Hepatic stellate cell (primary cell): ENCODE measurements at regions not wholly inside any gene's neighbourhood (a gene's known extent, or its start where the extent isn't known, plus 50 kb on each side); places are given as distances from the start of the nearest gene placed in this dataset.

Source experiments
- DNase-seq: peaks from one replicate; pipeline ENCODE4 v3.0.0; 2011; ENCODE audit warnings: low spot score

DNA sequence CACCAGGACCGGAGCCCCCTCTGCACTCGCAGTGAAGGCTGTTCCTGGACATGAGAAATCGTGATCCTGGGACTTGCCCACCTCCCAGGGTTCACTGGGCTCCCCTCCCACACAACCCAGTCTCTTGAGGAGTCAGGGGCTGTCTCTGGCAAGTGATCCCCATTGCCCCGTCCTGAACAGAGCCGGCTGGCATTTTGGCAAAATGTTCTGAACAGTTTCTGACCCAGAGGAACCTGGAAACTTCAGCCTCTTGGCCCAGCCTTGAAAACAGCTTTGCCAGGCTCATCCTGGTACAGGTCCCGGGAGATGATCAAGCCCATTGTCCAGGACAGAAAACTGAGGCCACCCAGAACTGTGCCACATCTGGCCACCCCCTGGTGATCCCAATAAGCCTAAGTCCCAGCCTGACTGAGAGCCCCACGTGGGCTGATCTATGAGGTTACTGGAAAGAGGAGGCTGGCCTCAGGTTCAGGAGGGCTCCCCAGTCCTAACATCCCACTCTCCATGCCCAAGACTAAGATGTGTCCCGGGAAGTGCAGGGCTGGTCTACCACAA lies 115.7 kb downstream of the OAT start:
- no peak for DNase-seq

DNA sequence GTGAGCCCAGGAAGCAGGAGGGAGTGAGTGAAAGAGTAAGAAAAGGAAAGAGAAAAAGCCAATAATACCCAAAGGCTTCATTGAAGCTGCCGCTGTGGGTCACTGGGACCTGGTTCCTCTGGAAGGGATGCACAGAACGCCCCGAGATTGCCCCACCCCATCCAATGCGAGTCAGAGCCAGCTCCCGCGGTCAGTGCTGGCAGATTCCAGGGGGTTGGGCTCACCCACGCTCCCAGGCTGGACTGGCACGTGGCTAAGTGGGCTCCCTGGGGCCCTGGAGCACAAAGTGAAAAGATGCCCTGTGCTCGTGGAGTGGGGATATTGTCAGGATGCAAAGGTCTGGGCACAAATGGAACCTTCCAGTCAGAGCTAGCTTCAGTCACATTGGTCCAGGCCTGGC lies 117.0 kb downstream of the OAT start:
- DNase-seq, result no peak

DNA sequence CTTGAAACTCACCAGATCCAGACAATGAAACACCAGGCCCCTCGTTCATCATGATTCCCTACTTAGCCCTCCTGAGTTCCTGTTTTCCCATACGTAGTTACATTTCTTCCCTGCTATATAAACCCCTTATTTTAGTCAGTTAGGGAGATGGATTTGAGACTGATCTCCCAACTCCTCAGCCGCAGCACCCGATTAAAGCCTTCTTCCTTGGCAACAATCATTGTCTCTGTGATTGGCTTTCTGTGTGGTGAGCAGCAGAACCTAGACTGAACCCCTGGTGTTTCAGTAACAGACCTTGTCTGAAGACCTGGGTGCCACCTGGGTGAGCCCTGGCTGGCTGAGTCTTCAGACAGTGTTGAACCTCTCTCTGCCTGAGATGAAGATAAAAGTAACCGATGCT lies 118.0 kb downstream of the OAT start:
- no peak for DNase-seq

DNA sequence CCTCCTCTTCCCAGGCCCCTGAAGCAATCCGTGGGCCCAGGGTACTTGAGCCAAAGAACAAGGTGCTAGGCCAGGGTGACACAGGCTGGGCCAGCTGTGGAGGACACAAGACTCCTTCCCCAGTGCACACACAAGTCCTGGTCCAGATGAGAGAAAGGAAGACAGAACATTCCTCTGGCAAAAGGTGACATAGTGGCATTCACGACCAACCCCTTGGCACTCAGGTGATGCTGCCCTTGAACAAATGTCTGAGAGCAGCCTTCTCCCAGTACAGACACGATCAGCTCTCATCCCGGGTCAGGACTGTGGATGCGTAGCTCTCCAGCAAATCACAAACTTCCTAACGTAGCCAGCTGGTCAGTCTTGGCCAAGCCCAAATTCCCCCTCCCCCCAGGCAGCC lies 118.5 kb downstream of the OAT start:
- DNase-seq, result no peak

DNA sequence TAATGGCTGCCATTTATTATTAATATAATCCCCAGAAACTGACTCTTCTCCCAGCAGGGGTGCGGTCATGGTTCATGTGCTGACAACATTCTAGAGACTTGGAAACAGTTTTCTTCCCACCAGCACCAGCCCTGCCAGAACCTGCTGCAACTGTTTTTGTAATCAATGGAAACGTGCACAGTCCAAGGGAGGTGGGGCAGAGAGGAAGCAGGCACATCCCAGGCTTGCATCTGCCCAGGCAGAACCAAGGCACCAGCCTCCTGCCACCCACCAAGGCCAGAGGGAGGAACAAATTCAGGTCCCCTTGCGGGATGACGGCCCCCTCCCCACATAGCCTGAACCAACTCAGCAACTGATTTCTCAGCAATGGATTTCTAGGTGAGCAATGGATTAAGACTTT lies 119.0 kb downstream of the OAT start:
- no peak for DNase-seq

DNA sequence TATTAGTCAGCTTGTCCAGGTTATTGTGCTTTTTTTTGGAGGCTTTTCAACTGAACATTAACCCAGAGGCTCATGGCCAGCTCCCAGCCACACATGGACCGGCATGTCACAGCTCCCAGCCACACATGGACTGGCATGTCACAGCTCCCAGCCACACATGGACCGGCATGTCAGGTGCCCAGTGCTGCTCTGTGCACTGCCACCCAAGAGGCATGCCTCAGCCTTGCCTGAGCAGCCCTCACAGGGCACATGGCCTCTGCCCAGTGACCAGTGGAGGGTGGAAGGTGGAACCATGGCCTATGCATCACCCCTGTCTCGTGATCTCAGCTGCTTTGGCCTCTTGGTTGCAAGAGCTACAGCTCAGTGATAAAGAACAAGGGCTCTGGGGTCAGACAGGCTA lies 119.8 kb downstream of the OAT start:
- no peak for DNase-seq

DNA sequence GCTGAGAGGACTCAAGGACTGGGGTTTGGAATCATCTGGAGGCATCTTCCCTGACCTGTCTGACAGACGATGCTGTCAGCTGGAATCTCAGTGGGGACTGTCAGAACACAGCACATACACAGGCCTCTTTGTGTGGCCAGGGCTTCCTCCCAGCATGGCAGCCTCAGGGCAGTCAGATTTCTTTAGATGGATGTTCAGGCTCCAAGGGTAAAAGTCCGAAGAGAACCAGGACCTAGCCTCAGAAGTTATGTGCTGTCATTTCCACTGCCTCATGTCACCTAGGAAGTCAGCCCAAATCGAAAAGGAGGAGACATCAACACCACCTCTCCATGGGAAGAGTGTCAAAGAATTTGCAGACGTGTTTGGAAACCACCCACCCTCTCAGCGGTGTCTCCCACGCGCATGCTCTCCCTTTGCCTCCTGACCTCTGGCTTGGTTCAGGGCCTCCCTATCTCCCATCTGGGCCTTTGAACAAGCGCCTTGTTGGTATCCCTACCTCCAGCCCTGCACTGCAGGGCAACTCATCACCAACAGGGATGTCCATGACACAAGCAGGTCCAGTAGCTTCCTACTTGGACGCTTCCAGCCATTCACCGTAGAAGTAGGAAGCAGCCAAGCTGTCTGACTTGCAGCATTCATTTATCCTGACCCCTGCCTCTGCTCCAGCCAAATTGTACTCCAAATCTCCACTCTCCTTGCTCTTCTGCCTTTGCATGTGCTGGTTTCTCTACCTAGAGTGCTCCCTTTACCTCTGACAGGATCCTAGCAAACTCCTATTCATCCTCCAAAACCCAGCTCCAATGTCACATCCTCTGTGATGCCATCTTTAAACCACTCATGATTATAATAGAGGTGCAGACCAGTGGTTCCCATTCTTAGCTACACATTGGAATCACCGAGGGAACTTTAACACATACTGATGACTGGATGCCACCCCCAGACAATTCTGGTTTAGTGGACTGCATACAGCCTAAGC lies 121.6 kb downstream of the OAT start:
- no peak for DNase-seq

DNA sequence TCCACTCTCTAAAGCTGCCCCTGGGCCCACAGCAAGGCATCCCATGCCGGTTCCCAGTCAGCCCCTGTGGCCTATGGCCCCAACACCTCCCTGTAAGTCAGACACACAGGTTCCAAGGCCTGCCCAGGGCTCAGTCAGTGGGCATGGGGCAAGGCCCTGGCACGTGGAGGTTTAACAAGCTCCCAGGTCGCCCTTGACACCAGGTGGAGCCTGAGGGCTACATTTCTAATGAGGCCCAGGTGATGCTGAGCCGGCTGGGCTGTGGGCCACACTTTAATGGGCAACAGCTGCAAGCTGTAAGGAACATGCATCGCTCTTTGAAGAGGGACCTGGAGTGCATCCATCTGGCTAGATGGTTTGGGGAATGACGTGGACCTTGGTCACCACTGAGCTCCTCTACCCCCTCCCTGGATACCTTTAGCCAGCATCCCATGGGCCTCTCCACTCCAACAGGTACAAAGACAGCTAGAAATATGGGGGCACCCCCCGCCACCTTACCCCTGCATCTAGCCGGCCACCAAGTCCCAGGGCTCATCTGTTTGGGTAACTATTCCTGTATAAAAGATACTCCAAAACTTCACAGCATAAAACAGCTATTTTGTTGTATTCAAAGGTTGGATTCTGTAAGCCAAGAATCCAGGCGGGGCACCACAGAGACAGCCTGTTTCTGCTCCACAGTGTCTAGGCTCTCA lies 122.5 kb downstream of the OAT start:
- no peak for DNase-seq

DNA sequence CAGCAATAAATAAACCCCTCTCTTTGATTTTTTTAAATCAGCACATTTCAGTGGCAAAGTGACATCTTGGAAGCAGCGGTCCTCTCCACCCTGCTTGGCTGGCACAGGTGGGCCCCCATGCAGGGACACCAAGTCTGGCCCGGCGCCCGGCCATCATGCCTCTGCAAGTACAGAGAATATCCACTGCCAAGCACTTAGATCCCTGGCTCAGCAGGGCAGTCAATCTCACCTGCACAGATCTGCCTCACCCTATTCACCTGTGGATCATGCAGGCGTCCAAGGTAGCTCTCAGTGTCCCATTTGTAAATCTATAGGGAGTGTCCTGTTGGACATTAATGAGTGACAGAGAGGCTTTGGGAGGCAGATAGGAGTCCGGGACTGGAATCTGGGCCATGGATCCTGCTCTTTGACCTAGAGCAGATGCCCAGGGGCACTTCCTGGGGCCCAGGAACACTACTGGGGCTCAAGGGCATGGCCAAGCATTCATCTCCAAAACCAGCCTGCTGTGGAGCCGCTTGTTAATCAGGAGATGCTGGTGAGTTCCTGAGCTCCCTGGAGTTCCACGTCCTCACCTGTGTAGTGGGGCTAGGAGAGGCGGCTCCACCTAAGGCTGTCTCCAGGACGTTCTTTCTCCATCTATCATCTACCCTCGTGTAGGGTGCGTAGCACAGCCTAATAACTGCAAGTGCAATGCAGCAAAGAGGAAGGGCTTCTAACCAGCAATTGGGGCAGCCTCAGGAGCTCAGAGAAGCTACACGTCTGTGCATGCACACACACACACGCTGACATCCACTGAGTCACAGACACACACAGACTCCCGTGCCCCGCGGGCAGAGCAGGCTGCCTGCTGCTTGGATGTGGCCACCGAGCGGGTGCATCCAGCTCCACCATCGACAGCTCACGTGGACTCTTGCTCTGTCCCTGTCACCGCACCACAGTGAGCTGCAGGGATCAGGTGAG lies 123.6 kb downstream of the OAT start:
- DNase-seq, result no peak

DNA sequence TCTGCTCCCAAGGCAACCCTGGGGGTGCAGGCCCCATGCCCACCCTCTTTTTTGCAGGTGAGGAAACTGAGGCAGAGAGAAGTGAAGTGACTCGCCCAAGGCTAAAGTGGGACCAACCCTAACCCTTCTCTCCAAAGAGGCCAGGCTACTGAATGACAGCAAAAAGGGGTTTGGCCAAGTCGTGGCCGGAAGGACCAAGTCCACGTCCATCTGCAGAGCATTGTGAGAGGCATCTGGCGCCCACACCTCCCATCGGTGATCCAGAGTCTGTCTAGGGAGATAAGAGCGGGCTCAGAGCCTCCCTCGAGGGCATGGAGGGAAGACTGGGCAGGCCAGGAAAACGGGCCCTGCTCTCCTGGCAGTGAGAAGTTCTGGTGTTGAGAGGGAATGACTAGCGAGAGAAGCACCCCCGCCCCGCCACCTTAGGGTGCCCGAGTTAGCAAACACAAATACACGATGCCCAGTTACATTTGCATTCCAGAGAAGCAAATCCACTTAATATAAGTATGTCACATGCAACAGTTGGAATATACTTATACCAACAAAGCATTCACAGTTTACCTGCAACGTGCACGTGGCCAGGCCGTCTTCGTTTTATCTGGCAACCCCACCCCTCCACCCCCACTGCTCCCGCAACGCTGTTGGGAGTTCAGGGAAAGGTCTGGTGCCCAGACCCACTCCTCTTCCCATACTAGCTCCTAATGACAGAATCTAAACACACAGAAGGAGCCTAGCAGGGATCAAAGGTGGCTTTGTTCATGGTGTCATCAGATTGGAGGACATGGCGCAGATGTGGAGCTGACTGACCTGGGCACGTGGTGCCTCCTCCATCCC lies 124.9 kb downstream of the OAT start:
- no peak for DNase-seq

DNA sequence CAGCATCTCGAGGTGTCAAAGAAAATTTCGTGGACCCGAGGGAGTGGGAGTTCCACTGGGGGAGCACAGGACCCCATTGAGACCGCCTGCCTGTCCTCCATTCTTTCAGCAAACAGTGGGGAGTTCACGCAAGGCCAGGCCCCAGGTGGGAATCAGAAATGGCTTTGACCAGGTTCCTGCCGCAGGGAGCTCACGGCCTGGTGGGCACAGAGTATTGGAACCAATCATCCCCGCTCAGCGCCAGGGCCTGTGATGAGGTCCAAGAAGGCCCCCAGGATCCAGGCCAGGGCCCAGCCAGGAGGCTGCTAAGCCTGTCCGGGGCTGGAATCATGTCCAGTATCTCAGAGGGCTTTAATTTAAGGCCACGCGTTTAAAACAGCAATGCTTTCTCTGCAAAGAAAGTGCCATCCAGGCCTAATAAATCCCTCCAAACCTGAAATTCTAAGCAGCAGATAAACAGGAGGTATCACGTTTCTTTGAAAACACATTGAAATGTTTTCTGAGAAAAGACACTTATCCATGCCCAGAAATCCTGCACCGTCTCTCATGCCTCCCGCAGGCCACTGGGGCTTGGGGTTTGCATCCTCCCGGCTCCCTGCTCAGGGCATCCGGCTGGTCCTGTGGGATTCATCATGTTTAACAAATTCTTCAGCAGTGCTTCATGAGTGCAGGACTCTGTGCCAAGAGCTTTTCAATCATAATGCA lies 125.7 kb downstream of the OAT start:
- no peak for DNase-seq

DNA sequence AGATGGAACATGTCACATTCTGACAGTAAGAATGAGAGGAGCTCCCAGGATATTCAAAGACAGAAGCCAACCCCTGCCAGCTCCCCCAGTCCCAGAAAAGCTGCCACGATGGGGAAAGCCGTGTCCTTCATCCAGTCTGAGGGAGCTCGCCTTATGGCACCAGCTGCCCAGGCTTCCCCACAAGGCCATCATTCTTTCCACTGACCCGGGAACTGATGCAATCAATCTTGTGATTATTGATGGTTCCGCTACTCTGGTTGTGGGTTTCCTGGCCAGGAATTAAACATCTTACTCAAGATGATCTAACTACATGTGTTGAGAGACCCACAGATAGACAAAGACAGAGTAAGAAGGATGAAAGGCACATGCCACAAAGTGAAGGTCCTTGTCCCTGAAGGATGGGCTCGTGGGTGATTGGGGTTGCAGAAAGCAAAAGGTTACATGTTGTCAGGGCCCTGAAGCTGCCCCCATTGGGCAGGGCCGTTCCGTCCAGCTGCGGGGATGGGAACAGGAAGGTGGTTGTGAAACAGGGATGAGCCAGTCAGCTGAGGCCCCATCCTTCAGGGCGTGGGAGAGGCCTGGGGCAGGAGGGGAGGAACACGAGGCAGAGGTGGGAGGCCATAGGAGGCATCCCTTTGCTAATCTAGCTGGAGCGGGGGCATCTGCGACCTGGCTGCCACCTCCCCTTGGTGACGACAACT lies 127.6 kb downstream of the OAT start:
- no peak for DNase-seq

DNA sequence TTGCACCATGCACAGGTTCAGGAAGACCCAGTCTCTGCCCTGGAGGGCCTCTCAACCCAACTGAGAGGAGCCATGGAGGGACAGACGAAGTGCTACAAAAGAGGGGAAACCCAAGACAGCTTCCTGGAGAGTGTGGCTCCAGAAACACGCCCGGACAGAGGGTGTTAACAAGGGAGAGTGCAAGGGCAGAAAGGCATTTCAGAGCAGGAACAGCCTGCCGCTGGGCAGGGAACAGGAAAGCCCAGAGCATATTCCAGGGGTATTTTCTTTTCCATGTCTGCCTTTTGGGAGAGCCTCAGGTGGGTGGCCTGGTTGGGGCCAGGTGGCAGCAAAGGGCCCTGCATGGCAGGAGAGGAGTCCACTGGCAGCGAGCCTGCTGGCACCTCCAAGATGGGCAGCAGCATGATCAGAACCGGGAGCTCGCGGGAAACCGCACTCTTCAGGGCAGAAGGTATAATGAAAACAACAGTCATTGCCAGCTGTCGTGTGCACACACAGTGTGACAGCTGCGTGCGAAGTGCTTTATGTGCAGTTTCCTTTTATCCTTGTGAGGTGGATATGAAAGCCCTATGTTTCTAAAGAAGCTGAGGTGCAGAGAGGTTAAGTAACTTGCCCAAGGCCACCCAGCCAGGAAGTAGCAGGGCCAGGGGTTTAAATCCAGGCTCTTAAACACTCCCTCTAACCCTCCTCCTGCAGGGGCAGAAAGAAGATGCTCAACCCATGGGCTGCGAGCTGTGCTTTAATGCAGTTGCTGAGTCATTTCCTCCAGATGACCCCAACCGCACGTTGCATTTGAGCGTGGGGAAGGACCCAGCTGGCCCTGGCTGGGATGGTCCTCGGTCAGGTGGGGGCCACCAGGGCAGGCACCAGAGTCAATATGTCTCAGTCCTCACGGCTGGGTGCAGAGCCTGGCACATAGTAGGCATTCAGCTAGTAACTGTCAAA lies 128.6 kb downstream of the OAT start:
- DNase-seq, result no peak

DNA sequence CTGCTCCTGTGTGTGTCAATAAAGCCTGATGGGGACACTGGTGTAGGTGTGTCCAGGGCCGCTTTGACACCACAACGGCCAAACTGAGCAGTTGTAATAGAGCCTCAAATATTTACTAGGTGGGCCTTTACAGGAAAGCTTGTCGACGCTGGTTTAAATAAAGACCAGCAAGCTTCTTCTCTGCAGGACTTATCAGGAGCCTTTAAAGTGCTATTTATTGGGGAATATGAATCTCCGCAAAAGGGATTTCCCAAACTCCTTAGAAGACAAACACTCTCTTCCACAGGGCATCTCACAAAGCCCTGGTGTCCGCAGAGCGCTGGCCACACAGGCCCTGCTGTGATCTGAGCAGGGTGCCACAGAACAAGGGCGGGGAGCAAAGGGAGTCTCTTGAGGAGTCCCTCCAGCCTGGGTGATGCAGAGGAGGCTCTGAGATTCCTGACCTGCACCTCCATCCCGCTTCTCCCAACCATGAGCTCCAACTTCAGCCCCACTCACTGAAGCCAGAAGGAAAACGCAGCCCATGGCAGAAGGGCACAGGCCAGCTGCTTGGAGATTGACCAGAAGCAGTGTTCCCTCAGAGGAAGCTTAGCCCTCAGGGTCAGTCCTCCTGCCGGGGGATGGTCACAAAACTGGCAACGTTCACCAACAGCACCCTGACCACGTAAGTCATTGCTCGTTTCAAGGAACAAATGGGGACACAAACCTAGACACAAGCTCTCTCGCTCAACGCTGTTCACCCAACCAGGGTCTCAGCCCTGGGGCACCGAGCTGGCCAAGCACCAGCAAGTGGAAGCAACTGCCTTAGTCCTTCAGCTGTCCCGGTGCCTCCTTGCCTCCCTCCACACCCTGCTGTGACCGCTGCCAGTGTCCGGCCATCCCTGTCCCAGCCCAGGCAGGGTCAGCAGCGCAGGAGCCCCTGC lies 129.5 kb downstream of the OAT start:
- DNase-seq, result no peak

DNA sequence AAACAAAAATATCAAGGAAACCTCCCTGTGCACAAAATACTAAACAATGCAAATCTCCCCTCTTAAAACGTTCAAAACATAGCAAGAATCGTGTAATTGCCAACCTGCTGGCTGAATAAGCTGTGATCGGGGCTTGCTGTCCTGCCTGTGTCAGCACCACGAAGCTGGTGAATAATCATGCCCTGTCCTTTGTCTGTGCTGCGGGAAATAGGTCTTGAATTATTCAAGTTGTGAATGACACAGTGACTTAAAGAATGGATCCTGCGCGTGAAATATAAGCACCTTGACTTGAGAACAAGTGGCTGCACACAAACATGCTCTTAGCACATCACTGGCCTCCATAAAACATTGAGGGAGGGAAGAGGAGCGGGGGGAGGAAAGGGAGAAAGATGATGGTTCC lies 130.2 kb downstream of the OAT start:
- DNase-seq, result no peak

DNA sequence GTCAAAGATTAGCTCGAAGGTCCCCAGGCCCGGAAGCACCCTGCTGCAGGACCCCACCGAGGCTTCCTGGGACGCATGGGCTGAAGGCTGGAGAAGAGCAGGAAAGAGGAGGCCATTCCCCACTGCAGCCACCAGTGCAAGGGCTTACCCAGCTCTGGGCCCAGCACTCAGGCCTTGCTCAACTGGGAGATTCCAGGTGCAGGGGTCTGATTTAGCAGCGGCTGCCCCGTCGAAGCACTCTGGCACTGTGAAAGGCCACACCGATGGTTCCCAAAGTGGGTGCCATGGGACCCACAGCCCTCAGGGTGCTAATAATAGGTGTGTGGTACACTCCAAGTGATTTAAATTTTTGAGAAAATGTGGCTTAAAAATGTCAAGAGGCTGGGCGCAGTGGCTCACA lies 130.9 kb downstream of the OAT start:
- DNase-seq, result no peak

DNA sequence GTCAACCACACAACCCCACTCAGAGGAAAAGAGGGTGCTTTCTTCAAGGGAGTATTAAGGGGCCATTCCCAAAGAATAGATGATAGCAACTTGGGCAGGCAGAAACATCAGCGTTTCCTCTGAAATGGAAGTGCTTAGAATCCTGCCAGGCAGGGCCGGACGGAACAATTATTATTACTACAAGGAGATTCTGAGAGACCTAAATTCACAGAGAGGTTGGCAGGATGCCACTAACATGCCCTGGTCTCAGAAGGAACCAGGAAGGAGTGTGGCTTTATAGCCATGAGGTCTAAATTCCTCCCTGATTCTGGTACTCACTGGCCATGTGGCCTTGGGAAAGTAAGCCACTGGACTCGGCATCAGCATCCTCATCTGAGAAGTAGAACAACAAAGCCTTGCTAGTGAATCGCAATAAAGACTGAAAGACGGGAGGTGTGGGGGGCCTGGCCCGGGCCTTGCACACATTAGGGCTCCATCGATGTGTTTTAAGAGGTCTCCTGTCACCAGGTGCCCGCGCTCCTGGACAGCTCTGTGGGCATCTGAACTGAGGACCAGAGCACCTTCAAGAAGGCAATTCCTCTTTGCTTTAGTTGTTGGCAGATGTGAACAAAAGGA lies 131.5 kb downstream of the OAT start:
- DNase-seq, result no peak
